Ishikawa (cell line): ENCODE measurements at regions not wholly inside any gene's neighbourhood (a gene's known extent, or its start where the extent isn't known, plus 50 kb on each side); places are given as distances from the start of the nearest gene placed in this dataset.

Source experiments
- RAD21 ChIP-seq: IDR thresholded peaks from 2 replicates; pipeline ENCODE4 v1.6.1; 2012; ENCODE audit warnings: low read depth
- TAF1 ChIP-seq: IDR thresholded peaks from 2 replicates; pipeline ENCODE4 v1.6.1; 2012; ENCODE audit warnings: low read depth, mild to moderate bottlenecking

- TF ChIP-seq RAD21, result no peak
- TF ChIP-seq TAF1, result no peak
Measured at GRCh38 chr6:165852676-165853075, 189.6 kb upstream of the PDE10A start.
